Gastrocnemius medialis (tissue), 4 donors: ENCODE measurements at regions not wholly inside any gene's neighbourhood (a gene's known extent, or its start where the extent isn't known, plus 50 kb on each side); places are given as distances from the start of the nearest gene placed in this dataset.

Experiments used
- ATAC-seq, 2 donors: fragments of 150-250 bp; one replicate each; pipeline ENCODE4 v1.9.1; 2016
- DNase-seq, 2 donors: peaks; one replicate each; pipeline ENCODE4 v3.0.0-alpha.2; 2019
- H3K27ac ChIP-seq, 4 donors: fragments of 200-600 bp; sonication (generic); 1 replicate in 1 of 4; 2 replicates in 3 of 4; pipeline ENCODE4 v1.5.1; 2016 to 2018; ENCODE audit warnings: mild to moderate bottlenecking in 2 of 4, moderate library complexity in 1 of 4
- H3K27me3 ChIP-seq, 3 donors: fragments of 200-600 bp; sonication (generic) in 2 of 3; 1 replicate in 1 of 3; 2 replicates in 2 of 3; pipeline versions ENCODE4 v1.5.1 to v1.6.0; 2016 to 2019; ENCODE audit warnings: mild to moderate bottlenecking in 1 of 3, moderate library complexity in 1 of 3
- H3K36me3 ChIP-seq, 2 donors: fragments of 200-600 bp; sonication (generic) in 1 of 2; one replicate each; pipeline ENCODE4 v1.5.1; 2017 to 2018
- H3K4me1 ChIP-seq, 2 donors: fragments of 200-600 bp; sonication (generic) in 1 of 2; one replicate each; pipeline ENCODE4 v1.5.1; 2016 to 2017; ENCODE audit warnings: mild to moderate bottlenecking in 2 of 2
- H3K4me3 ChIP-seq, 4 donors: fragments of 200-600 bp; sonication (generic) in 3 of 4; 1 replicate in 1 of 4; 2 replicates in 3 of 4; pipeline ENCODE4 v1.5.1; 2016 to 2019; ENCODE audit warnings: mild to moderate bottlenecking in 2 of 4
- H3K9me3 ChIP-seq, 3 donors: fragments of 200-600 bp; sonication (generic) in 2 of 3; 1 replicate in 1 of 3; 2 replicates in 2 of 3; pipeline ENCODE4 v1.5.1; 2016 to 2019
- POLR2A ChIP-seq, 2 donors: fragments of 450-650 bp; IDR thresholded peaks; one replicate each; pipeline ENCODE4 v1.6.1; 2017; ENCODE audit warnings: antibody characterized with exemption in 2 of 2, mild to moderate bottlenecking in 2 of 2, moderate library complexity in 2 of 2
- in situ Hi-C, 4 donors: fragments of 200-750 bp; cut with MboI; loops; one replicate each; pipeline versions ENCODE4 v1.15.0 to v1.8.0; 2017; ENCODE audit warnings: low sequenced_read_pairs in 4 of 4
- intact Hi-C: fragments of 100-400 bp; cut with DNase I; formaldehyde crosslinking; loops from one replicate; pipeline ENCODE4 v1.15.1; 2023; ENCODE audit warnings: low total_unique reads
- TF ChIP-seq, protein P1 (sequence below), 5 experiments: fragments of 450-650 bp in 3 of 5; fragments of 200-600 bp in 2 of 5; sonication (generic) in 2 of 5; IDR thresholded peaks in 4 of 5; conservative IDR thresholded peaks in 1 of 5; 1 replicate in 4 of 5; 2 replicates in 1 of 5; pipeline ENCODE4 v1.5.1; 2016 to 2019; ENCODE audit warnings: antibody characterized with exemption in 5 of 5, mild to moderate bottlenecking in 3 of 5, moderate library complexity in 3 of 5

DNA sequence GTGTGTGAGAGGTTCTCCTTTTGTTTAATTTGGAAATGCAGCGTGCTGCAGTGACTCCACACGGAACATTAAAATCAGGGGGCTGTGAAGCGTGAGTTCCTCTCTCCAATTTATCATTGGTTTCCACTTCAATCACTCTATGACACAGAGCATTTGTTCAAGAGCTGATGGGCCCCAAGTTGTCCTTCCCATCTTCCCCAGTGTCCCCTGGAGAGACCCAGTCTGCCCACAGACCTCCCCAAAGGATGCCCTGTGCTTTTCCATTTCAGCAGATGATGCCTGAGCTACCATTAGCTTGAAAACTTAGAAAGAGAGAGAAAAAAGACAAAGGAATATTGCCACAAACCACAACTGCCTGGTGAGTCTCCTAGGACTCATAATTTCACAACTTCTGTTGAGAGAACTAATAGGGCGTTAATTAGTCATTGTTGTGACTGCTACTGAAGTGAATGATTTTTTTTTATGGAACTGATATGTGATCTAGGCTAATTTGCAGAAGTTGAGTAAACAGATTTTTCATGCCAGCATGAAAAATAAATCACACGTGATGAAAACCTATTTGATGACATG, 772.7 kb downstream of the SEMA5A start:
- no peaks in the 10 kb centered on the region for H3K36me3 ChIP-seq
- no peak for DNase-seq
- no peaks in the 10 kb centered on the region for H3K27me3 ChIP-seq
- H3K27ac ChIP-seq, result no peak overlapping the region
- in situ Hi-C loops, result no loop called here
- intact Hi-C loops, result no loop called here
- H3K9me3 ChIP-seq, result no peaks in the 10 kb centered on the region
- H3K4me1 ChIP-seq, result no peaks in the 10 kb centered on the region
- TF ChIP-seq POLR2A (IDR thresholded peaks at IDR 0.05), result no peak
- TF ChIP-seq, protein P1, sequence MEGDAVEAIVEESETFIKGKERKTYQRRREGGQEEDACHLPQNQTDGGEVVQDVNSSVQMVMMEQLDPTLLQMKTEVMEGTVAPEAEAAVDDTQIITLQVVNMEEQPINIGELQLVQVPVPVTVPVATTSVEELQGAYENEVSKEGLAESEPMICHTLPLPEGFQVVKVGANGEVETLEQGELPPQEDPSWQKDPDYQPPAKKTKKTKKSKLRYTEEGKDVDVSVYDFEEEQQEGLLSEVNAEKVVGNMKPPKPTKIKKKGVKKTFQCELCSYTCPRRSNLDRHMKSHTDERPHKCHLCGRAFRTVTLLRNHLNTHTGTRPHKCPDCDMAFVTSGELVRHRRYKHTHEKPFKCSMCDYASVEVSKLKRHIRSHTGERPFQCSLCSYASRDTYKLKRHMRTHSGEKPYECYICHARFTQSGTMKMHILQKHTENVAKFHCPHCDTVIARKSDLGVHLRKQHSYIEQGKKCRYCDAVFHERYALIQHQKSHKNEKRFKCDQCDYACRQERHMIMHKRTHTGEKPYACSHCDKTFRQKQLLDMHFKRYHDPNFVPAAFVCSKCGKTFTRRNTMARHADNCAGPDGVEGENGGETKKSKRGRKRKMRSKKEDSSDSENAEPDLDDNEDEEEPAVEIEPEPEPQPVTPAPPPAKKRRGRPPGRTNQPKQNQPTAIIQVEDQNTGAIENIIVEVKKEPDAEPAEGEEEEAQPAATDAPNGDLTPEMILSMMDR (IDR thresholded peaks at IDR 0.05 in 4 of 5, conservative IDR thresholded peaks at IDR 0.05 in 1 of 5), result no peak
- H3K4me3 ChIP-seq, result no peak overlapping the region
- no peak for ATAC-seq

DNA sequence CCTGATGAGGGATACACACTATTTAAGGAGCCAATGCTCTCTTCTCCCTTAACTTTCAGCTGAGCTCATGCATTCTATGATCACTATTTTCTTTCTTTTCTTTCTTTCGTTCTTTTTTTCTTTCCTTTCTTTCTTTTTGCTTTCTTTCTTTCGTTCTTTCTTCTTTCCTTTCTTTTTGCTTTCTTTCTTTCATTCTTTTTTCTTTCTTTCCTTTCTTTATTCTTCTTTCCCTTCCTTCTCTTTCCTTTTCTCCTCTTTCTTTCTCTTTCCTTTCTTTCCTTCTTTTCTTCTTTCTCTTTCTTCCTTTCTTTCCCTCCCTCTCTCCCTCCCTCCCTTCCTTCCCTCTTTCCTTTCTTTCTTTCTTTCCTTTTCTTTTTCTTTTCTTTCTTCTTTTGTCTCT, 761.2 kb downstream of the SEMA5A start:
- no peak for ATAC-seq
- H3K9me3 ChIP-seq, result no peaks in the 10 kb centered on the region
- in situ Hi-C loops, result no loop called here

DNA sequence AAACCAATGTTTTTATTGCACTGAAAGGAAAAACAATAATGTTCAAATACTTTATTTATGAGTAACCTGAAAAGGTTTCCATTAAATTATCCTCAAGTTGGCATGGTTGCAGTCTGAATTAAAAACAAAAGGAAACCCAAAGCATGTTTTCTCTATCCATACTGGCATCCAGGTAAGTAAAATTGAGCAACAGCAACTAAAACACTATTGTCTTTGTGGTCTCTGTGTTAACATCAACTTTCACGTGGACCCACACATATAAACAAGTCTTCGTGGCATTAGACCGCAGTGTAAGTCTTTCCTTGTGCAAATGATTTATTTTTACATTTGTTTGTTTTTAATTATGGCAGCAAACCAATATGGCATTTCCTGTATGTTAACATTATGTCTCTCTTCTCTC, 757.6 kb downstream of the SEMA5A start:
- Histone ChIP-seq H3K27me3 (no peaks in the 10 kb centered on the region), H3K4me3 (no peak overlapping the region), H3K27ac (no peak overlapping the region), H3K36me3 (no peaks in the 10 kb centered on the region), H3K9me3 (no peaks in the 10 kb centered on the region), H3K4me1 (no peaks in the 10 kb centered on the region)
- in situ Hi-C loops, result no loop called here
- DNase-seq, result no peak
- no peak for TF ChIP-seq POLR2A (IDR thresholded peaks at IDR 0.05)
- TF ChIP-seq, protein P1 (IDR thresholded peaks at IDR 0.05 in 4 of 5, conservative IDR thresholded peaks at IDR 0.05 in 1 of 5), result no peak
- no peak for ATAC-seq
- intact Hi-C loops, result no loop called here

More for the DNA sequence above, 761.2 kb downstream of the SEMA5A start:
- Histone ChIP-seq H3K27me3 (no peaks in the 10 kb centered on the region), H3K27ac (no peak overlapping the region), H3K4me1 (no peaks in the 10 kb centered on the region), H3K4me3 (no peak overlapping the region), H3K36me3 (no peaks in the 10 kb centered on the region)
- intact Hi-C loops, result no loop called here
- no peak for DNase-seq
- no peak for TF ChIP-seq POLR2A (IDR thresholded peaks at IDR 0.05)
- TF ChIP-seq, protein P1 (IDR thresholded peaks at IDR 0.05 in 4 of 5, conservative IDR thresholded peaks at IDR 0.05 in 1 of 5), result no peak

DNA sequence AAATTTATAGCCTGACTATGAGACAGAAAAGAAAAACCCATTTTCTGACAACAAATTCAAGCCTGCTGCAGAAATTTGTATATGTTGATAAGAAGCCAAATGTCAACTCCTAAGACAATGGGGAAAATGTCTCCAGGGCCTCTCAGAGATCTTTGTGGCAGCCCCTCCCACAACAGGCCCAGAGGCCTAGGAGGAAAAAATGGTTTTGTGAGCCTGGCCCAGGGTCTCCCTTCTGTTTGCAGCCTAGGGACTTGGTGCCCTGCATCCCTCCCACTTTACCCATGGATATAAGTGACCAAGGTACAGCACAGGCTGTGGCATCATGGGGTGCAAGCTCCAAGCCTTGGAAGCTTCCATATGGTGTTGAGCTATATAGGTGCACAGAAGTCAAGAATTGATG, 740.2 kb downstream of the SEMA5A start:
- DNase-seq (no peak), ATAC-seq (no peak)
- no peak overlapping the region for H3K27ac ChIP-seq
- H3K36me3 ChIP-seq, result no peaks in the 10 kb centered on the region
- intact Hi-C loops, result no loop called here
- in situ Hi-C loops, result no loop called here
- H3K4me1 ChIP-seq, result no peaks in the 10 kb centered on the region
- no peaks in the 10 kb centered on the region for H3K27me3 ChIP-seq
- H3K9me3 ChIP-seq, result no peaks in the 10 kb centered on the region
- TF ChIP-seq, protein P1 (IDR thresholded peaks at IDR 0.05 in 4 of 5, conservative IDR thresholded peaks at IDR 0.05 in 1 of 5), result no peak
- no peak for TF ChIP-seq POLR2A (IDR thresholded peaks at IDR 0.05)
- no peak overlapping the region for H3K4me3 ChIP-seq

DNA sequence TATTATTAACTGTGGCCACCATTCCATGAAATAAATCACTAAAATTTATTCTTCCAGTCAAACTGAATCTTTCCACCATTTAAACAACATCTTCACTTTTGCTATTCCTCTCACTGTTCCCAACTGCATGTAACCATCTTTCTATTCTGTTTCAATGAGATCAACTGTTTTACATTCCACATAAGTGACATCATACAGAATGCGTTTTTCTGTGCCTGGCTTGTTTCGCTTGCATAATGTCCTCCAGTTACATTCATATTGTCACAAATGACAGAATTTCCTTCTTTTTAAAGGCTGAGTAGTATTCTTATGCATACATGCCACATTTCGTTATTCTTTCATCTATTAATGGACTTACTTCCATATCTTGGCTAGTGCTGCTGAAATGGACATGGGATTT, 738.2 kb downstream of the SEMA5A start:
- no peaks in the 10 kb centered on the region for H3K9me3 ChIP-seq
- DNase-seq (no peak), ATAC-seq (no peak)
- no peak overlapping the region for H3K4me3 ChIP-seq
- intact Hi-C loops, result no loop called here
- TF ChIP-seq, protein P1 (IDR thresholded peaks at IDR 0.05 in 4 of 5, conservative IDR thresholded peaks at IDR 0.05 in 1 of 5), result no peak
- TF ChIP-seq POLR2A (IDR thresholded peaks at IDR 0.05), result no peak
- no peaks in the 10 kb centered on the region for H3K27me3 ChIP-seq
- no peak overlapping the region for H3K27ac ChIP-seq
- no peaks in the 10 kb centered on the region for H3K4me1 ChIP-seq
- in situ Hi-C loops, result no loop called here
- H3K36me3 ChIP-seq, result no peaks in the 10 kb centered on the region
